Suprapubic skin (tissue), 3 donors: ENCODE measurements at regions not wholly inside any gene's neighbourhood (a gene's known extent, or its start where the extent isn't known, plus 50 kb on each side); places are given as distances from the start of the nearest gene placed in this dataset.

ENCODE experiments used
- CTCF ChIP-seq, 2 donors: fragments of 200-600 bp in 1 of 2; fragments of 450-650 bp in 1 of 2; sonication (generic) in 1 of 2; IDR thresholded peaks; one replicate each; pipeline ENCODE4 v1.5.1; 2016 to 2019; ENCODE audit warnings: antibody characterized with exemption in 2 of 2, mild to moderate bottlenecking in 1 of 2, moderate library complexity in 1 of 2
- EP300 ChIP-seq: sonication (generic); formaldehyde crosslinking; IDR thresholded peaks from one replicate; pipeline ENCODE4 v1.6.1; 2017; ENCODE audit warnings: antibody characterized with exemption
- POLR2A ChIP-seq, 2 donors: fragments of 450-650 bp; IDR thresholded peaks; one replicate each; pipeline ENCODE4 v1.6.1; 2017; ENCODE audit warnings: antibody characterized with exemption in 2 of 2, mild to moderate bottlenecking in 2 of 2, moderate library complexity in 2 of 2

GRCh38 chr5:106399391-106399790, 1271.3 kb downstream of the EFNA5 start:
- no peak for TF ChIP-seq CTCF (IDR thresholded peaks at IDR 0.05)
- TF ChIP-seq POLR2A (IDR thresholded peaks at IDR 0.05) = no peak
- TF ChIP-seq EP300 = no peak
